ENCODE measurements at regions not wholly inside any gene's neighbourhood (a gene's known extent, or its start where the extent isn't known, plus 50 kb on each side); places are given as distances from the start of the nearest gene placed in this dataset.

GRCh38 chr15:81923561-81924350, 122.1 kb downstream of the MEX3B start:
- no peak for TF ChIP-seq ZNF609 (CRISPR knock-in tag; IDR thresholded peaks at IDR 0.05; ENCODE audit: borderline replicate concordance)
- no peak for TF ChIP-seq UBTF (IDR thresholded peaks at IDR 0.05; ENCODE audit: borderline replicate concordance in 1 of 2, low read depth in 2 of 2, low read length in 2 of 2)
